Mesodermal cell (in vitro differentiated cells): ENCODE measurements at regions not wholly inside any gene's neighbourhood (a gene's known extent, or its start where the extent isn't known, plus 50 kb on each side); places are given as distances from the start of the nearest gene placed in this dataset.

Source experiments
- H3K27ac ChIP-seq: 2 replicates; pipeline ENCODE4 v1.7.0; 2013; ENCODE audit warnings: mild to moderate bottlenecking, low read depth, low read length, moderate library complexity; ENCODE audit not compliant: severe bottlenecking
- H3K36me3 ChIP-seq: 2 replicates; pipeline ENCODE4 v1.7.1; 2013; ENCODE audit warnings: mild to moderate bottlenecking, low read length, moderate library complexity; ENCODE audit not compliant: control insufficient read depth, insufficient read depth
- H3K4me1 ChIP-seq: one replicate; pipeline ENCODE4 v1.7.1; 2013; ENCODE audit warnings: mild to moderate bottlenecking, low read length; ENCODE audit not compliant: insufficient read depth, control insufficient read depth, poor library complexity, severe bottlenecking
- H3K4me3 ChIP-seq: 2 replicates; pipeline ENCODE4 v1.7.0; 2013; ENCODE audit warnings: low read length, control low read depth, mild to moderate bottlenecking; ENCODE audit not compliant: insufficient read depth, poor library complexity, severe bottlenecking; ENCODE audit errors: extremely low read depth
- H3K9me3 ChIP-seq: 2 replicates; pipeline ENCODE4 v1.7.1; 2013; ENCODE audit warnings: mild to moderate bottlenecking, low read length, moderate library complexity; ENCODE audit not compliant: control insufficient read depth
- WGBS, 2 experiments: methylation state at CpG; one replicate each; pipeline ENCODE4 v1.1.5; 2013; ENCODE audit warnings: missing lambda C conversion rate in 2 of 2; ENCODE audit not compliant: insufficient coverage in 2 of 2; 5-methylcytosine and 5-hydroxymethylcytosine counted together

DNA sequence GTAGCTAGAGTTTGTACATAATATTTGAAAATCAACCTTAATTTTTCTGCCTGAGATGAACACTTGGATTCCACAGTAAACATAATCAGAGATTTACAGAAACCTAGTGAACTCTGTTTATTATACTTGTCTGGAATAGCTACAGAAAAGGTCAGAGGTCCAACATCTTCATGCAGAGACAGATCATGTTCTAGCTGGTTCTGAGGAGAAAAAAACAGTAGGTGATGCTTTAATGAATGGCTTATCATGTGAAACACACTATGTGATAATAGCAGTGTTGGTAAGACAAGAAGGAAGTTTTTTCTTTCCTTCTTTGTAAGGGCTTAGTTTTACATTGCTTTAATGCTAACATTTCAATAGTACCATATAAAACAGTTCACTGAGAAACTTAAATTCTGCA is 846.4 kb upstream of the ZEB2 start:
- Histone ChIP-seq H3K4me1 (no peaks in the 10 kb centered on the region), H3K4me3 (no peak overlapping the region), H3K9me3 (no peaks in the 10 kb centered on the region), H3K36me3 (no peaks in the 10 kb centered on the region), H3K27ac (no peak overlapping the region)

DNA sequence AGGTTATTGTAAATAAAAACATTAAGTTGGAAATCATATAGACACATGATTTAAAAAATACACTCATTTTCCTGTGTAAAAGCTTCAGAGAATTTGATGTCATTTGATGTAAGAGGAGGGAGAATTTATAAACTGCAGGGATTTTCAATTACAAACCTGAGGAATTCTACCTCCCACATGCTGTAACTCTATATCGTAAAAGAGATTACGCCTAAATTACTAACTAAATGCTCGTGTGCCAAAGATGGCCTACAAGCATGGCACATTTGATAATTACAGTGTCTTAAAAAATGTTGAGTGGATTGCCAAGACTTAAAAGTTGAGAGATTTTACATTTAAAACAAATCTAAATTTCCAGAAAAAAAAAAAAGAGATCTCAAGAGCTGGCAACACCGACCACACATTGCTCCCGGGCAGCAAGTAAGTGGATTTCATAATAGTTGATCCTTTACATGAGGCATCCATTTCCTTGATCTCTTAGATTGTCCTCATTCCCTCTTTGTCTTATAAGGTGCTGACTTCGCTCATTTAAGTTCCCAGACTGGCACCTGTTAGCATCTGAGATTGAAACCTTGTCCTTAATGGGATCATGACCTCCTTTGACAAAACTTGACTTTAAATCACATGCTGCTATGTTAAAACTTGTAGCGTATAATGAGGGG is 840.3 kb upstream of the ZEB2 start:
- Histone ChIP-seq H3K4me1 (peaks cover 3% of the 10 kb centered on the region), H3K27ac (no peak overlapping the region), H3K9me3 (no peaks in the 10 kb centered on the region), H3K4me3 (no peak overlapping the region), H3K36me3 (no peaks in the 10 kb centered on the region)
- WGBS, 2 experiments, result 100% methylated on average over 2 to 3 of the region's 7 CpGs

DNA sequence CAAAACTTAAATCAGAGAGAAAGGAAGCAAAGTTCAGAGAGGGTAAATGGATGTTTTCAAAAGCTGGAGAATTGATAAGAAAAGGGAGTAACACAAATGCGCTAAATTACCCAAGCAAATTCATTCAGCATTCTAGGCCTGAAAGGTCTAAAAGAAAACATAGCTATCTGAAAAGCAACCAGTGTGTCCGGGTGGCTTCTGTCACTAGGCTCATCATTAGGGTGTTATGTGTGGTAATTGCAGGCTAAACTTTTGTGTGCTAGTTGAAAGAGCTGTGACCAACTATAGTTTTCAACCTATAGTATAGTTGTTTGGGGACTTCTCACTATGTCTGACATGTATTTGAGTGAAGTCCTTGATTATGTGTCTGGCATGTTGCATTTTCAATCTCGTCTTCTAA is 839.6 kb upstream of the ZEB2 start:
- Histone ChIP-seq H3K4me3 (no peak overlapping the region), H3K9me3 (no peaks in the 10 kb centered on the region), H3K36me3 (no peaks in the 10 kb centered on the region), H3K4me1 (peaks cover 3% of the 10 kb centered on the region), H3K27ac (no peak overlapping the region)
- 88% methylated on average over 1 of the region's 3 CpGs; no CpG with 5 or more reads in 1 of the 2 experiments for WGBS, 2 experiments

DNA sequence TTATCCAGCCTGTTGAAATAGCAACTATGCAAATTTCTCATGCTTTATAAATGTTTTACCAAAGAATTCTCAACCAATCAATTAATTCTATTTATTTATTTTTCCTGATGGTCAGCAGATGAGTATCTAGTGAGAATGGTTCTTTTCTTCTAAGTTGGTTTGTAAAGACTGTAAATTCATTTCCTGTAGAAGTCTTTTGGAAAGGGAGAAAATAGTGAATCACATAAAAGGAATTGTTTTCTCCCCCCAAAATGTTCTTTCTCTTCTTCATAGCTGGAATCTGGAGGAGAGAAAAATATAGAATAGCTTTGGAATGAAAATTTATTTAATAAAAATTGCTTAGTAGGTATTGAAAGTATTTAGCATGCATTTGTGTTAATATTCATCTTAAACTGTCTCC is 836.1 kb upstream of the ZEB2 start:
- Histone ChIP-seq H3K9me3 (no peaks in the 10 kb centered on the region), H3K4me1 (peaks cover 3% of the 10 kb centered on the region), H3K36me3 (no peaks in the 10 kb centered on the region), H3K27ac (no peak overlapping the region), H3K4me3 (no peak overlapping the region)

DNA sequence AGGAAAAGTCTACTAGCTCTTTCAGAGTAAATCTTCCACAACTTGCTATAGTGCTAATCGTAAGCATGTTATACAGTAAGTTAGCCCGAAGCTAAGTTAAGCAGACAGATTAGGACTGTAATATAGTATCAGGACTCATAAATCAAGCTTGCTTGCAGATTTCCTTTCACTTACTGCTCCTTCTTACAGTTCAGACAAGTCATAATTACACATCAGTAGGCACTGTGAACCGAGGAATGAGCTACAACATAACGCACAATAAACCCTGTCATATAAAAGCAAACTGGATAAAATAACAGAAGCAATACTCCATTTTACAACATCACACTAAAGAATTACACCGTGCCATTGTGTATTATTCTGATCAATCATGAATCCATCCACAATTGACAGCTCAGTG is 832.6 kb upstream of the ZEB2 start:
- H3K27ac ChIP-seq, result no peak overlapping the region
- no peaks in the 10 kb centered on the region for H3K9me3 ChIP-seq
- WGBS, 2 experiments, result 83 to 100% methylated on average over 2 to 4 of the region's 5 CpGs
- H3K4me1 ChIP-seq, result peaks cover 3% of the 10 kb centered on the region
- no peak overlapping the region for H3K4me3 ChIP-seq
- H3K36me3 ChIP-seq, result no peaks in the 10 kb centered on the region

DNA sequence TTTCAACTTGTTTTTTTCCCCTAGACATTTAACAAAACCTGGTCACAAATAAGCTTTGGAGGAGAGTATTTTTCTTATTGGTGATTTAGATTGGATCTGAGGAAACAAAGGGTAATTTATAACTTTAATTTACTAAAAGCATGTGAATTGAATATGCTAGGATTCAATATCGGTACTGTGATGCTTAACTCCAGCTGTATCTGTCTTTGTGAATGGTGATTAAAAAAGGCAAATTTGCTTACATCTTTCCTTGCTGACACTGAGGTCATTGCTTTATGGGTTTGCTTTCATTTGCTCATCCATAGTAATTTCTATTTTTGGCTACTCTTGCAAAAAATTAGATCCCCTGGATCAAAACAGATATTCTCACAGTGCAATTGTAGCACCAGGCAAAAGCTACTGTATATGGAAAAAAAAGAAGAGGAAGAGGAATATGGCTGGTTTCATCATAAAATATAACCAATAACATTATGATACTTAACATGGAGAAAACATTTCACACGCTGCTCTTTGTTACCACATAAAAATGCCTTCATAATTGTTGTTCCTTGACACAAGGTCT is 832.0 kb upstream of the ZEB2 start:
- Histone ChIP-seq H3K9me3 (no peaks in the 10 kb centered on the region), H3K4me3 (no peak overlapping the region), H3K36me3 (no peaks in the 10 kb centered on the region), H3K27ac (no peak overlapping the region), H3K4me1 (peaks cover 3% of the 10 kb centered on the region)
- no CpG with 5 or more reads among the region's 2 CpGs for WGBS, 2 experiments

DNA sequence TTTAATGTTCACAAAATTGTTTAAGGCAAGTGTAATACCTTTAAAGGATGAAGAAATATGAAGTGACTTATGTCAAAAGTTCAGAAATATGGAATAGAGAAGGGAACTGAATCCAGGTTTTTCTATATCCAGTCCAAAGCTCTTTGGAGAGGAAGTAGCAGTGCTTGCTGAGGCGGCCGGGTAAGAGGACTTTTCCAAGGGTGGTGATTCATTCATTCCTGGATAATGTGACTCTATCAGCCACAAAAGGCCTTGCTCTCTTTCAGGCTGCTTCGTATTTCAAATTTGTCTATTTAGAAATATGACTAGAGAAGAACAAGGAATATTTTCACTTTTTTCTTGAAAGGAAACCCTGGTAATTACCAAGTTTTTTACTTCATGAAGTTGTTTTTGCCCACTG is 830.1 kb upstream of the ZEB2 start:
- Histone ChIP-seq H3K36me3 (no peaks in the 10 kb centered on the region), H3K4me1 (no peaks in the 10 kb centered on the region), H3K4me3 (no peak overlapping the region), H3K9me3 (no peaks in the 10 kb centered on the region), H3K27ac (no peak overlapping the region)
- no CpG with 5 or more reads among the region's 3 CpGs for WGBS, 2 experiments

DNA sequence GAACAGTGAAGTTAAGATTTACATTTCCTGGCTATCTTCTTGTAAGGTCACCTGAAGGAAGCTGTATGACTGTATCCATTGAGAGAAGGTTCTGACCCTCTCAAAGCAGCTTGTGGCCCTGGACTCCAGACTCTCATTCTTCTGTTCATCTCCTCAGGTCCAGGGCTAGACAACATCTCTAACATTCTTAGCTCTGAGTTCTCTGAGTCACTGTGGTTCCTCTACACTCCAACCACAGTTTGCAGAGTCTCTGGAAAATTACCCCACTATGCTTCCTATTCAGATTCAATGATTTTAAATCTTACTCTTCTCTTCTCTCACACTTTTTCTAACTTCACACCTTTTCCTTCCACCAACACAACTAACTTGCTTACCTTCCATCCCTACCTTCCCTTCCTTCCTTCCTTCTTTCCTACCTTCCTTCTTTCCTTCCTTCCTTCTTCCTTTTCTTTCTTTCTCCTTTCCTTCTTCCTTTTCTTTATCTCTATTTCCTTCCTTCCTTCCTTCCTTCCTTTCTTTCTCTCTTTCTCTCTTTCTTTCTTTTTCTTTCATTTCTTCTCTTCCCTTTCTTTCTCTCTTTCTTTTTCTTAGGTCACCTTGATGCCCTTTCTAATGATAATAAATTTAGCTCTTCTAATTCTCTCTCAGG is 824.3 kb upstream of the ZEB2 start:
- Histone ChIP-seq H3K9me3 (no peaks in the 10 kb centered on the region), H3K27ac (no peak overlapping the region), H3K4me1 (no peaks in the 10 kb centered on the region), H3K4me3 (no peak overlapping the region), H3K36me3 (no peaks in the 10 kb centered on the region)

DNA sequence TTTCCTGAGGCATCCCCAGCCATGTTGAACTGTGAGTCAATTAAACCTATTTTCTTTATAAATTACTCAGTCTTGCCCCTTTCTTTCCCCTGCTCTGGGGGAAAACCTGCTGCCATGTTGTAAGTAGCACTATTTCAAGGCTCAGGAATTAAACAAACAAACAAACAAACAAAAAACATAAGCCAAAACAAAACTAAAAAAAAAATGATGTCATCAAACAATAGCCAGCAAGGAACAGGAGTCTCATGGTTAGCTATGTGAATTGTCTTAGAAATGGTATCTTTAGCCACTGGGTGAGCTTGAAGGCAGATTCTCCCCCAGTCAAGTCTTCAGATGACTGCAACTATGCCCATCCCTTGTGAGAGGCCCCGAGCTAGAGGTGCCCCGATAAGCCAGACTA is 823.4 kb upstream of the ZEB2 start:
- no peaks in the 10 kb centered on the region for H3K36me3 ChIP-seq
- no peak overlapping the region for H3K27ac ChIP-seq
- H3K9me3 ChIP-seq, result no peaks in the 10 kb centered on the region
- H3K4me3 ChIP-seq, result no peak overlapping the region
- no peaks in the 10 kb centered on the region for H3K4me1 ChIP-seq
- no CpG with 5 or more reads among the region's 2 CpGs for WGBS, 2 experiments

DNA sequence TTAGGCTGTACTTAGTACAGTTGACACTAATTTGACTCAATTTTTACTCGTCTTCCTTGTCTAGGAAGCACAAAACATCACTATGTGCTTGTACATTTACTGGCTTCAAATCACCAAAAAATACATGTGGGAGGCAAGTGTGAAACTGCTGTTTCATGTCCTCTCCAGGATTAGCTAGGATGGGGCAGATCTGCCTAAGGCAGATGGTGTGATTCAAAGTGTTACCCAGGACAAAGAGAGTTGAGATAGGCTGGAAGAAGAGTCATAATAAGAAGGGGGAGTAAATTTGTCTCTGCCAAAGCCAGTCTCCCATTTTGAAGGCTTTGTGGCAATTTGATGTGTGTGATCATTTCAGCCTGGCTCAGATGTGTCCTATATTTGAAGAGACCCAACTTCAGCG is 821.6 kb upstream of the ZEB2 start:
- 83% methylated on average over 1 of the region's 2 CpGs; no CpG with 5 or more reads in 1 of the 2 experiments for WGBS, 2 experiments
- no peak overlapping the region for H3K27ac ChIP-seq
- no peaks in the 10 kb centered on the region for H3K9me3 ChIP-seq
- H3K36me3 ChIP-seq, result no peaks in the 10 kb centered on the region
- no peak overlapping the region for H3K4me3 ChIP-seq
- H3K4me1 ChIP-seq, result no peaks in the 10 kb centered on the region

DNA sequence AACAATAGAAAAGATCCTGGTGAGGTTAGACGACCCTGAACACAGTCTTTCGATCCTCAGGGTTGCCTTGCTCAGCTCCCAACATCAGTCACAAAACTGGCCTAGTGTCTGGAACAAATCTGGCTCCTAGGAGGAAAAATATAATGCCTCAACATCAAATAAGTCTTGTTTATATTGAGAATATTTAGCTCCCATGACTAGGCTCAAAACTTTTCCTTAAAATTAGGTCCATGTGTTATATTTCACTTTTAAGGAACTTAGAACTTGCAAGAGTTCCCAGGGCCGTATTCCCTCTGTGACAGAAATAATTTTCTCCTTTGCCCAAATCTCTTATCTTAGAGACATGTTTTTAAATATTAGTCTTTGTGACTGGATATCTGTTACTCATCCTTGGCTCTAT is 819.7 kb upstream of the ZEB2 start:
- H3K9me3 ChIP-seq, result no peaks in the 10 kb centered on the region
- H3K4me3 ChIP-seq, result no peak overlapping the region
- H3K36me3 ChIP-seq, result no peaks in the 10 kb centered on the region
- H3K4me1 ChIP-seq, result no peaks in the 10 kb centered on the region
- WGBS, 2 experiments, result no CpG with 5 or more reads among the region's 3 CpGs
- H3K27ac ChIP-seq, result no peak overlapping the region
